Stimulated activated CD4-positive, alpha-beta T cell treated with anti-CD3 and anti-CD28 coated beads, Interleukin-15, amount 100 ng/mL, for 1 hour (primary cell): ENCODE measurements at regions not wholly inside any gene's neighbourhood (a gene's known extent, or its start where the extent isn't known, plus 50 kb on each side); places are given as distances from the start of the nearest gene placed in this dataset.
"Not testable (repeated sequence)": the region's sequence is repeated elsewhere in the genome, so short reads cannot be mapped to it uniquely, and the experiment has no call there.

Experiments
- DNase-seq, 2 donors: peaks; one replicate each; pipeline ENCODE4 v3.0.0-alpha.2; 2020; ENCODE audit warnings: low read depth in 1 of 2, low spot score in 1 of 2

DNA sequence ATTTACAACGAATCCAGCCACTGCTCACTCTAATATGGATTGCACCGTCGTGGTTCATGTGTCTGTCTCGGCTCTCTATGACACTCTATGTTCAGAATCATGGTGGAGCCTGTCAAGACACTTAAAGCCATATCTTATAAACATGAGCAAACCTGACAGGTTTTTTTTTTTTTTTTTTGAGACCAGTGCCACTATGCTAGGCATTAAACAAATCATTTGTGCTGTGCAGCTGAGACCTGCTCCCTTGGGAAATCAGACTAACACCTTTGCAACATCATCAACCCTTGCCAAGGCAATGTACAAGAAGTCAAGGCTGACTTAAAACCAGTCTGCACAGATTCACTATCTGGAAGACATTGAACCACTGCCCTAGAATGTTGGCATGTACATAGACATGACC, 181.2 kb upstream of the ANK3 start:
- no peak for DNase-seq

DNA sequence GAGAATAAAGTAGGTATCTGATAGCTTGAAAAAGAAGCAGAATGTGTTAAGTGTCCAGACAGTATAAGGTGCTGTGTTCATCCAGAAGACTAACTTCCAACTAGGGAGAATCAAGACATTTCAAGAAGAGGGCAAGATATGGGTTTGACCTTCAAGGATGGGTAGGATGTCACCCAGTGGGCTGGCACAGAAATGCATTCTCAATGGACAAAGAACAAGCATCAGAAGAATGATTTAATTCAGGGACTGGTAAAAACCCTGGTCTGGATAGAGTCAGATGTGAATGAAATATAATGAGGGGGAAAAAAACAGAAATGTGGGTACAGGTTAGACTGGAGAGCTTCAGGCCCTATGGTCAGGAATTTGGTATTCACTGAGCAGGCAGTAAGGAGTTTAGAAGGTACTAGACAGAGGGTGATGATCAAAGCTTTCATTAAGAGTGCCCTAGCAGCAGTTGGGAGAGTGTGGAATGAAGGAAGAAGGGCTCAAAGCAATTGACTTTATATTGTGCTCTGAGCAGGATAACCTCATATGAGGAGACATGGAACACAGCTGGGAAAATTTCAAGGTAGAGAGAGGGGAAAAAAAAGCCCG, 180.7 kb upstream of the ANK3 start:
- DNase-seq: no peak

DNA sequence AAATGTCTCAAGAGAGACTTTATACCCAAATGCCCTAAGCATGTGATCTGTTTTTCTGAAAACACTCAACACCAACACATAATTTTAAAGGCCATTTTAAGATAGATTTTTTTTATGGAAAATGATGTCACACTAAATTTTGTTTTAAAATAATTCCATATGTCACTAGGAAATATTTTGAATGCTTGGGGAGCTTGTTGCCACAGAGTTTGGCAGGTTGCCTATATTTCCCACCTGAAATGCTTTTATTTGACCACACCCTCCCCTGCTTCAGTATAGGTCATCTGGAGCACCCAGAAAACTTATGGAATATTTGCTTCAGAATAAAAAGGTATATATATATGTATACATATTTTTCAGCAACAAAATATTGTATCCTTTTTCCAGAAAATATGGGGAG, 180.0 kb upstream of the ANK3 start:
- no peak for DNase-seq

DNA sequence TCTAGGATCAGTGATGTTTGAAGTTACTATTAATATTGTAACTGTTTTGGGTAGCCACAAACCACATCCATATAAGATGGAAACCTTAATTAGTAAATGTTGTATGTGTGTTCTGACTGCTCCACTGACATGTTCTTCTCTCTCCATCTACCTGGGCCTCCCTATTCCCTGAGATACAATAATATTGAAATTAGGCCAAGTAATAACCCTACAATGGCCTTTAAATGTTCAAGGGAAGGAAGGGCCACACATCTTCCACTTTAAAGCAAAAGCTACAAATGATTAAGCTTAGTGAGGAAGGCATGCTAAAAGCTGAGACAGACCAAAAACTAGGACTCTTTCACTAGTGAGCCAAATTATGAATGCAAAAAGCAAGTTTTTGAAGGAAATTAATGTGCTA, 176.4 kb upstream of the ANK3 start:
- no peak for DNase-seq

DNA sequence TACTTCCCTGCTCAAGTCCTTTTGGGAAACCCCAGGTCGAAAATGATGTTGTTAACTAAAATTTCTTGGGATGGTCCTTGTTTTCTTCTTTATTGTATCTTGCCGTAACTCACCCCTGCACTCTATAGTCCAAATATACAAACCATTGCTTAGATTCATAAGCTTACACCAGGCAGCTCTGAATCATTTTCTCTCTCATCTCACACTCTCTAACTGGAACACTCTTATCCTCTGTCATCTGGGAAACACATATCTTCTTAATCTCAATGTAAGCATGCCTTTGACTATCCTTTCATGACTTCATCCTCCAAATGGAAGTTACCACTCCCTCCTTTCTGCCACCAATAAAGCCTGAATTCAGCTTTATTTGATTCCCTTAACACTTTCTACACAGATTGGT, 175.8 kb upstream of the ANK3 start:
- DNase-seq: no peak

DNA sequence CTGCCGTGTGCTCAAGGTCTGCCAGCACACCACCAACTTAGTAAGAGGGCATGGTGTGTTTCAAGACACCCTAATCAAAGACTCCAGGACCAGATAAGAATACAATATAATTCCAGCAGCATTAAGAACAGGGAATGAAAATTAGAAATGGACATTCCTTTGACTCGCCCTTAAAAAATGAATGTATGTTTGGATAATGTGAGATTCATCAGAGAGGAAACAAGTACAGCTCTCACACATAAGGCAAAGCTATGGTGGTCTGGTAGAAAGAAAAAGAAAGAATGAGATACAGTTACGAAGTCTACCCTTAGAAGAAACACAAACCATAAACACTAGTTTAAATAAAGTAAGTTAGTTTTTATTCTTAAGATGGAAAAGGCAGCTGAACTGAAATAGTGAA, 174.8 kb upstream of the ANK3 start:
- no peak for DNase-seq

DNA sequence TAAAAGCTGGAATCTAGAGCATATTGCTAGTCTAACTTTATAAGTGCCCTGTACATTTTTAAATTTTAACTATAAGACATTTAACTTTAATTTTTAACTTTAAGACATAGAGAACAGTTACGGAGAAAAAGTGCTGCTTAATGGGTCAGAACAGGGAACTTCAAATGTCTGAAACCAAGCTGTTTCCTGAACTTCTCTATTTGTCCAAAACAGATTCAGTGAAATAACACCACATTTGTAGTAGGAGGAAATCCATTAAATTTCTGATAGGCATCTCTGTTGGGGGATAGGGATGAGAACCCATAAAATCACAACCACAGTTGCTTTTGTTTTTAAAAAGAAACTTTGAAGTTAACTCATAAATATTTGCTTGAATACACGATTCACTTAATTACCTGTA, 170.8 kb upstream of the ANK3 start:
- no peak for DNase-seq

DNA sequence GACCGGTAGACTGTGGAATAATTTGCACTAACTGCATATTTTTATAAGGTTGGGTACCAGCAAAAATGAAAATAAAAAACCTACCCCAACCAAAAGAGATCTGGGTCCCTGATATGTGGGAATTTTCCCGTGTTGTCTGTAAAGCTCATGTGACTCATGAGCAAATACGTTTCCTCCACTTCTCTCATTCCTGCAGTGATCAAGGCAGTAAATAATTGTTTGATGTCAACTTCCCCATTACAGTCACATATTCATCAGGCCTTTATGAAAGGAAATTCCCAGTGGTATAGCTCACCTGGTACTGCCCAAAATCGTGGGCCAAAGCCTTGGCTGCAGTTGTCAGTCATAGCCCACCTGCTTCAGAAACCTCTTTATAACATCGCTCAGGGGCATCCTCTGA, 166.0 kb upstream of the ANK3 start:
- DNase-seq: no peak

DNA sequence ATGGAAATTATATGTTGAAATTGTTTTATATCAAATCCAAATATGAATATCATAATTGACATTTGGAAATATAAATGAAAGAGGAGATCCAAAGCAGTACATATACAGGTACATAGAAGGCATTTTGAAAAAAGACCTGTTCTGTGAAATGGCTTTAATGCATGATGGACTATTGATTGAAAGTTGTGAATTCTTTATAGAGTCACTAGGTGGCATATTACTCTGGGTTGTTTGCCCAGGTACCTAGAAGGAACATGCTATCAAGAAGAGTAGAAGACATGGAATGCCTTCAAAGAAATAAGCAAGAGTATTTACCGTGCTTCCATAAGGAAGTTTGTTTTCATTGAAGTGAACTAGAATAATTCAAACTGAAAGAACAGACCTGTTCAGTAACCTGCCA, 160.0 kb upstream of the ANK3 start:
- DNase-seq: no peak

DNA sequence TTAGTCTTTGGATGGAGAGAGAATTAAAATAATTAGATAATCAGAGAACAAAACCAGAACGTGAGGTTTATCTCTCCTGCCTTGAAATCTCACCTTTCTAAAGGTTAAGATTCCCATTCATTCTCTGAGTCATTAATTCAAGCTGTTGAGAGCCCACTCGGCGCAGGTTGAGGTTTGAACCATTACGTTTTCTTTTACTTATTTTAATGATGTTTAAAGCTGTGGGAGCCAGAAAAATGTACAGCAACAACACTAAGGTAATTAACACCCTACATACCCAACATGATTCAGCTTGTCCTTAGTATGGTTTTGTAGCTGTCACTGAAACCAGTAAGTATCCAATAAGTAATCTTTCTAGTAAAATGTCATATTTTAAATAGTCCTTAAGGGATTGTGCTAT, 153.0 kb upstream of the ANK3 start:
- DNase-seq: no peak

DNA sequence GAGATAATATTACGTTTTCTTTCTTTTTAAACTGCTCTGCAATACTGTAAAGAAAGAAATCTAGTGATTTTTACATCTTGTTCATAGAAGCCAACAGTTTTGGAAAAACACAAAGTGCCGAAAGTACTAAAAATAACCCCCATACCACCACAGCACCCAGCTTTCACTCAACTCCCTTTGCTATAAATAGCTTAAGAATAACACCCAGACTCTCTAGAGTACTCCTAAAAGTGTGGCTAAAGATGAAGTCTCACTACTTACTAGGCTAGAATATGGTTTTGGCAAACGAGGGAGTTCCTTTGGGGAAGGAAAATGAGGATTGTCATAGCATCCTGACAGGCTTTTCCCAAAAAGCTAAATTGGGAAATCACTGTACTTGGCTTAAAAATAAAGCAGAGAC, 151.8 kb upstream of the ANK3 start:
- DNase-seq: no peak

DNA sequence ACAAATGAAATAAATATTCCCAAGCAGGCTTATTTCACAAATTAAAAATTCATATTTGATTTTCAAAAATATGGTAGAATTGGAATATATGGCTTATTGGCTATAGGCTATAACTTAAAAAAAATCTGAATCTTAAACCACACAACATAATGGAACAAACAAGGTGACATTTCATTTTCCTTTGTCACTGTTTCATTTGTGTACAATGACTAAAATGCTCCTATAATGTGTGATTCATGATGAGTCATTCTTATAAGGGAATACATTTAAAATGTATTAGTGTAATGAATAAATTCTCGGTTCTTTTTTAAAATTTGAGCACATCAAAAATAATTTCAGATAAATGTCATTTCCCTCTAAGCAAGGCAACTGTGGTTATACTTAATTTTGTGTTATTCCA, 148.0 kb upstream of the ANK3 start:
- DNase-seq: no peak

DNA sequence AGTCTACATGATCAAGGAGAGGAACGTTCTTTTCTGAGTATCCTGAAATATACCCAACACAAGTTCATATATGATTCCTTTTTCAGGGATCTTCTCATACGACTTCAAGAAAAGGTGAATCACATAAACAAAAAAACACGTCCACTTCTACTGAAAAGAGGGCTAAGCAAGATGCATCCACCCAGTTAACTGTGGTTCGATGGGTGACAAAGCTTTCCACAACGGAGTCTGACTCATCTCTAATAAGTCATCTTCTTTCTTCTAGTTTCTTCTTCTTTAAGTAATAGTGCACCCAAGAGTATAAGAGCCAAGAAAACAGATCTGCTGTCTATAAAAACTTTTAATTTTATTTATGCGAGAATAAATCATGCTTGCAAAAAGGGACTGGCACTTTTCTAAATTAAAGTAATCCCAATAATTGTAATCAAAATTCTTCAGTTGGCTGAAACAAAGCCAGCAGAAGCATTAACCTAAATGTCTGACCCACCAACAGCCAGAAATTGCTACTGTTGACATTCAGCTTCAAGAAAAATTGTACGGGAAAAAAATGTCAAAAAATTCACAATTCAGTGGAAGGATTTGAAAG, 146.9 kb upstream of the ANK3 start:
- DNase-seq: no peak

DNA sequence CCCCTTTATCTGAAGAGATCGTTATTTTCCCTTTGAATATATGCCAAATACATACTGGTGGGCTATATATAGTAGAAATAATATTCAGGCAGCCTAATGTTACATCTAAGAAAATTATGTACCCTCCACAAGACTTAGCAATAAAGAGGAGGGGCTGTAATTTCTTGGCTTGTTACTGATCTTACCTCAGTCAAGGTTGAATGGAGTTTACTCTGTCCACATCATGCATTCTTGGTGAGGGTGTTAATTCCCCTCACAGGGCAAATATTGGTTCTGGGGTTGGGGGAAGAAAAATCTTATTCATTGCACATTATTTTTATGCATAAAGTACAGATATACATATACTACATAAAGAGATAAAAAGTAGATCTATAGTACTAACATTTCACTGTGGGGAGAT, 145.8 kb upstream of the ANK3 start:
- DNase-seq: no peak

DNA sequence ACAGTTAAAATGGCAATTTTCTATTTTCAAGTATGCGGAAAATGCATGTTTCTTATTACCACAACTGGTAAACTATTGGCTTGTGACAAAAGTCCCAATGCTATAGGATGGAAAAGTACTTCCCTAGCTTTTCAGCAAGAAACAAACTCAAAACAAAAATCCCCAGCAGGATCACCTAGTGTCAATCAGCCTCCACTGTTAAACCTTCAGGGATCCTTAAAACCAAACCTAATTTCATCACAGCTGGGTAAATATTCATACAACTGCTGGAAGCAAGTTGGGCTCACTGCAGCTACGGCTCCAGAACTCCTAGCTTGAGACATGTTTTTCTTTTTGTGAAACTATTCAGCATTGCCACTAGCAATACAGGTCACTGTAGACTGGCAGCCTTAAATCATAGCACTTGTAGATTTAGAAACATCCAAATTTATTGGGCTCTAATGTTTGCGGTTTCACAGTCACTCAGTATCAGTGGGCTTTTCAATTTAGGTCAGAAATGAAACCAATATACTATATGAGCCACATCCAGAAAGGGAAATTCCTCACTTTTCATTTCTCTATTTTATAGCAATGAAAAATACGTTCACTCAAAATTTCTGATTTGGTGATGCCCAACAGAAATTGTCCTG, 145.2 kb upstream of the ANK3 start:
- DNase-seq: no peak

DNA sequence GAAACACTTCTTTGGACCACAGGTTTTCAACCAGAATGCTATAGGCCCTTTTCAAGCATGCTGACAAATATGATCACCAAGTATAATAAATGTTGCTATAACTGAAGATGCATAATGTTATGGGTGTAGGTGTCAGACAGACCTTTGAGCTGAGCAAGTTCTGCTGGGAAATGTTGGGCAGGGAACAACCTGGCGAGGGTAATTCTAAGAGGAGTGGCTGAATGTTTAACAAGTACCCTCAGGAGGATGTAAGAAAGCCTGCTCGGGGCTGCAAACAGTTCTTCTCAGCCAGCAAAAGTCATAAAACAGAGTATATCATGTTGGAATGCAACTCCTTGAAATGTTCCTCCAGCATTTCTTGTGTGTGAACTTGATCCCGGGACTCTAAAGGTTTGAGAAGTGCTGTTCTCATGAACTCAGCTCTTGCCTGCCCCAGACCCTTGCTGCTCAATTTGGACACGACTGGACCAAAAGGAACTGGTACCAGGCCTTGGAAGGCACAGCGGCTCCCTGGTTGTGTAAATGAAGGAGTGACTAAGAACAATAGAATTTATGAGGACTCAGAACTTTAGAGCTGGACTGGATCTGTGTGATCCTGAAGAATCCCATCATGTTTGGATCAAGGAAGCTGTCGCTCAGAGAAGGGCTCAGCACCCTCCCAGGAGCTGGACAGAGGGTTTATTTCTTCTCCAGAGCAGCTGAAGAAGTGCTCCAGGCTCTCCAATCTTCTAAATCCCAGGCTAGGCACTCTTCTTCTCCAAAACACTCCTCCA, 143.2 kb upstream of the ANK3 start:
- DNase-seq: no peak

DNA sequence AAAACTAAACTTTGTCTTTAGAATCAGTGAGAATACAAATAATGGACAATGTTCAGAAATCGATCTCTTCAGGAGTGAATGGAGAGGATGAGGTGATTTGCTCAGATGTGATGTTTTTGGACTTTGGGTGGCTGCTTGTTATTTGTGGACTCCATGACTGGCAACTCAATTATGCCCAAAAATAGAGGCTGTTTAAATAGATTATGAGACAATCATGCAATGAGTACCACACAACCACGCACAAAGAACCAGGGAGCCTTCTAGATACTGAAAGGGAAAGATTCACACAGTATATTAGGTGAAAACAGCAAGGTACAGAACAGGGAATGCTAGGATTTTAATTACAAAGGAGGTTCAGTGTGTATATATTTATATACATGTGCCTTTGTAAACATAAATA, 141.3 kb upstream of the ANK3 start:
- DNase-seq: no peak

DNA sequence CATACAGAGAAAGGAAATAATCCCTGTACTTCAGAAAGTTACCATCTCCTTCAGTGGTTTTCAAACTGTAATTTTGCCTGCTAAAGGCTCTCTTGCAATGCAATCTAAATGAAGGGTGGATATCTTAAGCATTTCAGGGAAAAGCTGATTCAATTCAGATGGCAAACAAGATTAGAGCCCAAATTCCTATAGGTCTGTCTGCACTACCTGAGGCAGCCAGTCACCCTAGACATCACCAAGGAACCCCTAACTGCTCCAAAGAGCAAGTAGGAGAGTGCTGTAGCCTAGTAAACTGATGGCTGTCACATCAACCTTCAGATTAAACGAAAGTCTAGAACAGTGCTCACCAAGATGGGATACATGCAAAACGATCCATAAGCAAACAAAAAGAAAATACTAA, 138.0 kb upstream of the ANK3 start:
- no peak for DNase-seq

DNA sequence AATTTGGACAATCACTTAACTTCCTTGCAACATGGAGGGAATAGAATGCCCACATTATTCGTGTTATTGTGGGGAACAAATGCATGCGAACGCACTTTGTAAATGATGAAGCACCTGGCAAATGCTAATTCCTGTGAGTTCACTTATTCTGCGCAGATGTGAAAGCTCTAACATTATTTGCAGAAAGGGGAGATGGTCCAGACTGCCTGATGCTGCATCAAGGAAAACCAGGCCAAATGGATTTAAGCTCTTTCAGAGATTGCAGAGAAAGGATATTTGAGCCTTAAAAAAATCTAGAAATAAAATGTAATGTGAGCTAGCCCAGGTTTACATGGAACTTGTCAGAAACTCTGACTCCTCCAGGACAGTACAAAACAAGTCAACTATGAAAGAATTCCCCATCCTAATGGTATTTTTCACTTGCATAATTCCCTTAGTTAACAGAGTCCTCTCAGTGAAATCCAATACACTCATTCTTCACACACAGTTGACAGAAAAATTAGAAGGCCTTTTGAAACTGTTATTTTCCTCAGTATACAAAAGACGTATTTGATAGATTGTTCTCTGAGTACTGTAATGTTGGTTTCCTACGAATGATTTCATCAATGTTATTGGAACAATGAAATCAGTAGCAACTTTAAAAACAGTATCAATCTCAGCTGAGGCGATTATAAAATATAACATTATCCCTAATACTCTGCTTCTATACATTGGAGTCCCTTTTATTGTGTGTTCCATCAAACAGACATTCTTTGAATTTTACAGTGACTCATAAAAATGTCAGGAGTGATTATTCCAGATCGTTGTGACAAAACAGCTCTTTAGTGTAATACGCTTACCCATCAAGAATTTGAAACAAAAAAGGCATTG, 136.3 kb upstream of the ANK3 start:
- no peak for DNase-seq

DNA sequence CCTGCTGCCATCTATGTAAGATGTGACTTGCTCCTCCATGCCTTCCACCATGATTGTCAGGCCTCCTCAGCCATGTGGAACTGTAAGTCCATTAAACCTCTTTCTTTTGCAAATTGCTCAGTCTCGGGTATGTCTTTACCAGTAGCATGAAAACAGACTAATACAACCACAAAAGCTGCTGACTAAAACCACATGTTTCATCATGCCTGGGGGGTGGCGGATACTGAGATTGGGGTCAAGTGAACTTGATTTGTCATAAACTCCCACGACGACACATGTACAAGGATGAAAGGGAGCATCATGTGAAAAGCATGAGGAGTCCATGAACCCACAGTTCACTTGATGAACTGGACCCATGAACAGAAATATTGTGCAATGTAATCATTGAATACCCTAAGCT, 134.9 kb upstream of the ANK3 start:
- DNase-seq: no peak

DNA sequence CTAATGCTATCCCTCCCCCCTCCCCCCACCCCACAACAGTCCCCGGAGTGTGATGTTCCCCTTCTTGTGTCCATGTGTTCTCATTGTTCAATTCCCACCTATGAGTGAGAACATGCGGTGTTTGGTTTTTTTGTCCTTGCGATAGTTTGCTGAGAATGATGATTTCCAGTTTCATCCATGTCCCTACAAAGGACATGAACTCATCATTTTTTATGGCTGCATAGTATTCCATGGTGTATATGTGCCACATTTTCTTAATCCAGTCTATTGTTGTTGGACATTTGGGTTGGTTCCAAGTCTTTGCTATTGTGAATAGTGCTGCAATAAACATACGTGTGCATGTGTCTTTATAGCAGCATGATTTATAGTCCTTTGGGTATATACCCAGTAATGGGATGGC, 133.7 kb upstream of the ANK3 start:
- DNase-seq: not testable (repeated sequence)
